Right lobe of liver (tissue), 6 donors: ENCODE measurements at regions not wholly inside any gene's neighbourhood (a gene's known extent, or its start where the extent isn't known, plus 50 kb on each side); places are given as distances from the start of the nearest gene placed in this dataset.

Source experiments
- ATAC-seq, 4 donors: fragments of 200-7000 bp; cut with Tn5 transposase; one replicate each; pipeline ENCODE4 v1.9.1; 2020; ENCODE audit warnings: mild to moderate bottlenecking in 4 of 4, moderate library complexity in 4 of 4
- DNase-seq, 3 donors: peaks; one replicate each; pipeline ENCODE4 v3.0.0-alpha.2; 2020
- H3K27ac ChIP-seq, 3 donors: fragments of 200-600 bp; one replicate each; pipeline ENCODE4 v1.8.0; 2022
- H3K27me3 ChIP-seq, 2 donors: fragments of 200-600 bp; one replicate each; pipeline ENCODE4 v1.8.0; 2022
- H3K36me3 ChIP-seq, 4 donors: fragments of 200-600 bp; sonication (generic) in 1 of 4; one replicate each; pipeline versions ENCODE4 v1.5.1 to v1.8.0; 2017 to 2022; ENCODE audit warnings: control low read depth in 1 of 4
- H3K4me1 ChIP-seq, 4 donors: fragments of 200-600 bp; sonication (generic) in 1 of 4; one replicate each; pipeline versions ENCODE4 v1.5.1 to v1.8.0; 2017 to 2022; ENCODE audit warnings: control low read depth in 1 of 4
- H3K4me3 ChIP-seq, 3 donors: fragments of 200-600 bp; one replicate each; pipeline ENCODE4 v1.8.0; 2022
- H3K9me3 ChIP-seq, 4 donors: fragments of 200-600 bp; sonication (generic) in 1 of 4; one replicate each; pipeline versions ENCODE4 v1.5.1 to v1.8.0; 2017 to 2022; ENCODE audit warnings: control low read depth in 1 of 4
- POLR2A ChIP-seq: fragments of 450-650 bp; IDR thresholded peaks from one replicate; pipeline ENCODE4 v1.6.1; 2017; ENCODE audit warnings: antibody characterized with exemption, mild to moderate bottlenecking
- WGBS: methylation state at CpG from one replicate; pipeline ENCODE4 v1.1.6; 2018; ENCODE audit warnings: low coverage, low lambda C conversion rate; ENCODE audit not compliant: insufficient coverage; ENCODE audit errors: missing lambda C conversion rate; 5-methylcytosine and 5-hydroxymethylcytosine counted together
- intact Hi-C, 2 donors: fragments of 100-400 bp; cut with DNase I; formaldehyde crosslinking; loops; one replicate each; pipeline versions ENCODE4 v1.11.2 to v1.14.1; 2022
- TF ChIP-seq, protein P1 (sequence below), 4 donors: fragments of 200-600 bp in 3 of 4; fragments of 450-650 bp in 1 of 4; IDR thresholded peaks; one replicate each; pipeline versions ENCODE4 v1.5.1 to v1.8.0; 2016 to 2022; ENCODE audit warnings: antibody characterized with exemption in 4 of 4, mild to moderate bottlenecking in 2 of 4
- donor health status: DM: no; HTN: yes; CAD: no.
- donor health status: DM: no; HTN: no; CAD: no.
- donor health status: DM: no; HTN: no; CAD: no.
- donor health status: DM: no; HTN: yes; CAD: no.
- donor health status: DM: no; HTN: yes; CAD: no.

DNA sequence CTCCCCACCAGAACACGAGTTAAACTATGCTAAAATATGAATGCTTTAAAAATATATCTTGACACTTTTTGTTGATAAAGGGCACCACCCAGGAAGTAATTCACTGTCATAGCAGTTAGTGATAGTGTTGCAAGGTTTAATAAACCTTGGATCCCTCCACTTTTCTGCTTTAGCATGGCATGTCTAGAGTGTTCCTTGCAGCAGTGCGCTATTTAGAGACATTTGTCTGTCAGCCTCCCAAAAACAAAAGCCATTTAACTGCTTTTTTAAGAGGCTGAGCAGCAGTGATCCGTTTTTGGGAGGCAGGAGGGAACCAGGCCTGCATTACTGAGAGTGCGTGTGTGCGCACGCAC is 69.6 kb upstream of the RAB11FIP2 start:
- ATAC-seq (no peak), DNase-seq (no peak)
- no peak overlapping the region for H3K4me3 ChIP-seq
- no peak for TF ChIP-seq POLR2A
- TF ChIP-seq, protein P1, sequence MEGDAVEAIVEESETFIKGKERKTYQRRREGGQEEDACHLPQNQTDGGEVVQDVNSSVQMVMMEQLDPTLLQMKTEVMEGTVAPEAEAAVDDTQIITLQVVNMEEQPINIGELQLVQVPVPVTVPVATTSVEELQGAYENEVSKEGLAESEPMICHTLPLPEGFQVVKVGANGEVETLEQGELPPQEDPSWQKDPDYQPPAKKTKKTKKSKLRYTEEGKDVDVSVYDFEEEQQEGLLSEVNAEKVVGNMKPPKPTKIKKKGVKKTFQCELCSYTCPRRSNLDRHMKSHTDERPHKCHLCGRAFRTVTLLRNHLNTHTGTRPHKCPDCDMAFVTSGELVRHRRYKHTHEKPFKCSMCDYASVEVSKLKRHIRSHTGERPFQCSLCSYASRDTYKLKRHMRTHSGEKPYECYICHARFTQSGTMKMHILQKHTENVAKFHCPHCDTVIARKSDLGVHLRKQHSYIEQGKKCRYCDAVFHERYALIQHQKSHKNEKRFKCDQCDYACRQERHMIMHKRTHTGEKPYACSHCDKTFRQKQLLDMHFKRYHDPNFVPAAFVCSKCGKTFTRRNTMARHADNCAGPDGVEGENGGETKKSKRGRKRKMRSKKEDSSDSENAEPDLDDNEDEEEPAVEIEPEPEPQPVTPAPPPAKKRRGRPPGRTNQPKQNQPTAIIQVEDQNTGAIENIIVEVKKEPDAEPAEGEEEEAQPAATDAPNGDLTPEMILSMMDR (IDR thresholded peaks at IDR 0.05) = no peak
- no peaks in the 10 kb centered on the region for H3K4me1 ChIP-seq
- 68% methylated on average over 6 of the region's 6 CpGs for WGBS
- intact Hi-C loops = no loop called here
- no peaks in the 10 kb centered on the region for H3K27me3 ChIP-seq
- H3K36me3 ChIP-seq = no peaks in the 10 kb centered on the region
- no peak overlapping the region for H3K27ac ChIP-seq
- H3K9me3 ChIP-seq = no peaks in the 10 kb centered on the region

DNA sequence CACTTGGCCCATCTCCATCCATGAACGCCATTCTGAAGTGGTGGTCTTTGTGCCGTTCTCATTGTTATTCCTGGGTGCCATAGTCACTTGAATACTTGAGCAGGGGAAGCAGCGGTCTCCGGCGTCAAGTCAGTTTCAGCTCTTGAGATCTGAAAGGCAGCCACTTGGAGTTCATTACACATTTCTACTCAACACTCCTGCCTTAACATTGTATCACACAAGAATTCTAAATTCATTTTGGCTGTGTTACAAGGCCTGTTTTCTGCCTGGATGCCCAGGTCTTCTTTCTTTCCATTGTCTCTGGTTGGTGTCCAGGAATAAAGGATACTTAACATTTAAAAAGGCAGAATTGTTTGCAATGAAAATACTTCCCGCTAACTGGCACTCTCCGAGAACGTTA is 69.0 kb upstream of the RAB11FIP2 start:
- intact Hi-C loops = no loop called here
- 66% methylated on average over 5 of the region's 8 CpGs for WGBS
- TF ChIP-seq POLR2A = no peak
- TF ChIP-seq, protein P1 (IDR thresholded peaks at IDR 0.05) = no peak
- Histone ChIP-seq H3K9me3 (no peaks in the 10 kb centered on the region), H3K4me1 (no peaks in the 10 kb centered on the region), H3K4me3 (no peak overlapping the region), H3K27me3 (no peaks in the 10 kb centered on the region), H3K27ac (no peak overlapping the region), H3K36me3 (no peaks in the 10 kb centered on the region)
- no peak for ATAC-seq
- no peak for DNase-seq

DNA sequence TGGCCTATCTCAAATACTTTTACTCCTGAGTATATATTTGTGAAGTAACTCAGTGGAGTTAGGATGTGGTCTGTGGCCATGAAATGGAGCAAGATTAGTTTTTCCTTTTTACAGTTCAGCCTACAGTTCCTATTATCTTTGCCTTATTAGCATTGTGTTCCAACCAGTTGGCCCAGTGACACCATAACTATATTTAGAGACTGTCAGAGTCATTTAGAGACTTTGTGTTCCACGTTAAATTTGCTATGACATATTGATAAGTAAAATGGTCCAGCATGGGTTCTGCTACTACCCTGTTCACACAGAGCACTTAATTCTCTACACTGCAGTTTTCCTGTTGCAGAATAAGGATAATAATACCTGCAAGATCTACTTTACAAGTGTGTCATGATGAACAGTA is 68.3 kb upstream of the RAB11FIP2 start:
- H3K4me3 ChIP-seq = no peak overlapping the region
- TF ChIP-seq POLR2A = no peak
- TF ChIP-seq, protein P1 (IDR thresholded peaks at IDR 0.05) = no peak
- intact Hi-C loops = no loop called here
- H3K27ac ChIP-seq = no peak overlapping the region
- no peaks in the 10 kb centered on the region for H3K36me3 ChIP-seq
- H3K27me3 ChIP-seq = no peaks in the 10 kb centered on the region
- ATAC-seq = no peak
- no peaks in the 10 kb centered on the region for H3K4me1 ChIP-seq
- no peaks in the 10 kb centered on the region for H3K9me3 ChIP-seq
- no peak for DNase-seq
- WGBS = 44% methylated on average over 1 of the region's 1 CpG

DNA sequence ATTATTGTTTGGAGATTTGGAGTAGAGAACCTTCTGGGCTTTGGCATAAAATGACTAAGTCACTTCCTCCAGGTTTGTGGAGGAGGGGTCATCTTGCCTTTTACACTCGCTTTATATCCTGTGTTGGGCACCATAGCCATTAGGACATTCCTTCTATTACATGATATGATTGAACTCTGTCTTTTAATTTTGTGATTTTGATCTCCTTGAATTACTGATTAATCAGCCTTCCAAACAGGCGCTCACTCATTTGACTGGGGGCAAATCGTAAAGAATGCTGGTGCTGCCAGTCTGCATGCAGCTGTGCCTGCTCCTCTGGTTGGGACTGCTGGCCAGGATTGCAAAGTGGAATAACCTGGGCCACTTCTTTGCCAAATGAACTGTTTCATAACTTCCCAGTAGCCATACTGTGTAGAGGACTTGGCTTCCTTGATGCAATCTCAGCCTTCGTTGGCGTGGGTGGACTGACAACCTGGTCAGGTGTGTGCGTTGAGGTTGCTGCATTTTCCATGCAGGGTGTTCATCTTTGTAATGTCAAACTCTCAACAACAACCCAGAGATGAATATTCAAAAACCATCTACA is 65.9 kb upstream of the RAB11FIP2 start:
- no peak for ATAC-seq
- intact Hi-C loops = no loop called here
- no peak for DNase-seq
- H3K27ac ChIP-seq = no peak overlapping the region
- H3K9me3 ChIP-seq = no peaks in the 10 kb centered on the region
- H3K4me3 ChIP-seq = no peak overlapping the region
- no peaks in the 10 kb centered on the region for H3K36me3 ChIP-seq
- no peaks in the 10 kb centered on the region for H3K4me1 ChIP-seq
- 87% methylated on average over 4 of the region's 6 CpGs for WGBS
- TF ChIP-seq, protein P1 (IDR thresholded peaks at IDR 0.05) = no peak
- TF ChIP-seq POLR2A = no peak
- H3K27me3 ChIP-seq = no peaks in the 10 kb centered on the region

DNA sequence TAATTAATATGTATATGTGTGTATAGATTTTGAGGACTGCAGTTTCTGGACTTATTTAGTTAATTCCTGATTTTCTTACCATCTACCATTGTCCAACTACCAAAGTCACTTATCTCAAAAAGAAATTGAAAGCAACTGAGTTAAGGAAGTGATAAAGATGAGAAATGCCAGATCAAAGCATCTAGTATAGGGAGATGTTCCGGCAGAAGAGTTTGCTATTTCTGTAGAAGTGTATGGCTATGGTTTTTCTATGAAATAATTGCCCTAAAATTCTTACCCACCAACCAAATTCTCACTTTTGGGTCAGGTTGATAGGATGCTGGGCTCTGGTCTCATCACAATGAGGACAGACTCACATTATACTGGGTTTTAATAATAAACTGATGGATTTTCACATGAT is 64.0 kb upstream of the RAB11FIP2 start:
- no peak overlapping the region for H3K4me3 ChIP-seq
- TF ChIP-seq POLR2A = no peak
- TF ChIP-seq, protein P1 (IDR thresholded peaks at IDR 0.05) = no peak
- no peaks in the 10 kb centered on the region for H3K27me3 ChIP-seq
- DNase-seq (no peak), ATAC-seq (no peak)
- no peaks in the 10 kb centered on the region for H3K36me3 ChIP-seq
- 71% methylated on average over 1 of the region's 1 CpG for WGBS
- no peaks in the 10 kb centered on the region for H3K4me1 ChIP-seq
- H3K9me3 ChIP-seq = no peaks in the 10 kb centered on the region
- intact Hi-C loops = no loop called here
- no peak overlapping the region for H3K27ac ChIP-seq
